PC-3 (cell line): ENCODE measurements at regions not wholly inside any gene's neighbourhood (a gene's known extent, or its start where the extent isn't known, plus 50 kb on each side); places are given as distances from the start of the nearest gene placed in this dataset.

Source experiments
- EZH2 ChIP-seq: fragments of 300-600 bp; sonication (generic); IDR thresholded peaks from one replicate; pipeline ENCODE4 v1.6.1; 2017; ENCODE audit warnings: antibody characterized with exemption, mild to moderate bottlenecking, low read length; ENCODE audit not compliant: unreplicated experiment
- TF ChIP-seq, protein P1 (sequence below): fragments of 300-600 bp; sonication (generic); conservative IDR thresholded peaks from 2 replicates; pipeline ENCODE4 v1.5.1; 2017; ENCODE audit warnings: antibody characterized with exemption, low read depth, mild to moderate bottlenecking, low read length

- TF ChIP-seq EZH2 = no peak
- TF ChIP-seq, protein P1, sequence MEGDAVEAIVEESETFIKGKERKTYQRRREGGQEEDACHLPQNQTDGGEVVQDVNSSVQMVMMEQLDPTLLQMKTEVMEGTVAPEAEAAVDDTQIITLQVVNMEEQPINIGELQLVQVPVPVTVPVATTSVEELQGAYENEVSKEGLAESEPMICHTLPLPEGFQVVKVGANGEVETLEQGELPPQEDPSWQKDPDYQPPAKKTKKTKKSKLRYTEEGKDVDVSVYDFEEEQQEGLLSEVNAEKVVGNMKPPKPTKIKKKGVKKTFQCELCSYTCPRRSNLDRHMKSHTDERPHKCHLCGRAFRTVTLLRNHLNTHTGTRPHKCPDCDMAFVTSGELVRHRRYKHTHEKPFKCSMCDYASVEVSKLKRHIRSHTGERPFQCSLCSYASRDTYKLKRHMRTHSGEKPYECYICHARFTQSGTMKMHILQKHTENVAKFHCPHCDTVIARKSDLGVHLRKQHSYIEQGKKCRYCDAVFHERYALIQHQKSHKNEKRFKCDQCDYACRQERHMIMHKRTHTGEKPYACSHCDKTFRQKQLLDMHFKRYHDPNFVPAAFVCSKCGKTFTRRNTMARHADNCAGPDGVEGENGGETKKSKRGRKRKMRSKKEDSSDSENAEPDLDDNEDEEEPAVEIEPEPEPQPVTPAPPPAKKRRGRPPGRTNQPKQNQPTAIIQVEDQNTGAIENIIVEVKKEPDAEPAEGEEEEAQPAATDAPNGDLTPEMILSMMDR = peak; percentile 63
These were observed 1277.1 kb downstream of the GATA3 start for GRCh38 chr10:9331583-9332008.
